Lower leg skin (tissue), 4 donors: ENCODE measurements at regions not wholly inside any gene's neighbourhood (a gene's known extent, or its start where the extent isn't known, plus 50 kb on each side); places are given as distances from the start of the nearest gene placed in this dataset.

ENCODE experiments used
- DNase-seq, 2 donors: peaks; one replicate each; pipeline ENCODE4 v3.0.0-alpha.2; 2019; ENCODE audit warnings: low spot score in 2 of 2
- H3K4me3 ChIP-seq: fragments of 200-600 bp; sonication (generic); 2 replicates; pipeline ENCODE4 v1.5.1; 2017; ENCODE audit warnings: mild to moderate bottlenecking, low read depth; ENCODE audit not compliant: poor library complexity, severe bottlenecking
- POLR2A ChIP-seq, 2 donors: fragments of 450-650 bp; IDR thresholded peaks; one replicate each; pipeline ENCODE4 v1.6.1; 2016 to 2017; ENCODE audit warnings: antibody characterized with exemption in 2 of 2, mild to moderate bottlenecking in 1 of 2, moderate library complexity in 1 of 2
- WGBS, 2 donors: methylation state at CpG; one replicate each; pipeline ENCODE4 v1.1.5; 2018; 5-methylcytosine and 5-hydroxymethylcytosine counted together
- intact Hi-C: fragments of 100-400 bp; cut with DNase I; formaldehyde crosslinking; loops from one replicate; pipeline ENCODE4 v1.15.0; 2023; ENCODE audit warnings: low total_unique reads
- TF ChIP-seq, protein P1 (sequence below), 3 donors: fragments of 450-650 bp; IDR thresholded peaks; one replicate each; pipeline ENCODE4 v1.5.1; 2016; ENCODE audit warnings: antibody characterized with exemption in 3 of 3, mild to moderate bottlenecking in 3 of 3, moderate library complexity in 2 of 3

DNA sequence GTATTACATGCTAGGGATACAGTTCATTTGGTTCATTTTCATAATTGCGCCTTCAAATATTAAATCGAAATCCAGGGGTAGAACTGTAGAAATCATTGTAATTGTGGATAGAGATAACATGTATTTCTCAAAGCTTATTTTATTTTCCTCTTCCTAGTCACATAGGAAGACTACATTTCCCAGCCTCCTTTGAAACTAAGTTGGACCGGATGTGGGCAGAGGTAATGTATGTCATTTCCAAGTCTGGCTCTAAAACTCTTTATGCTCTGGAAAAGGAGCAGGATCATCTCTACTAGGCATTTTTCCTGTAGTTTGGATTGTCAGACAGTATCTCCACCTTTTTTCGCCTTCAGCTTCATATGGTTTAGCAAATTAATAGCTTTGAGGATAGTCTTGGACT is 70.1 kb upstream of the CRY1 start:
- TF ChIP-seq, protein P1, sequence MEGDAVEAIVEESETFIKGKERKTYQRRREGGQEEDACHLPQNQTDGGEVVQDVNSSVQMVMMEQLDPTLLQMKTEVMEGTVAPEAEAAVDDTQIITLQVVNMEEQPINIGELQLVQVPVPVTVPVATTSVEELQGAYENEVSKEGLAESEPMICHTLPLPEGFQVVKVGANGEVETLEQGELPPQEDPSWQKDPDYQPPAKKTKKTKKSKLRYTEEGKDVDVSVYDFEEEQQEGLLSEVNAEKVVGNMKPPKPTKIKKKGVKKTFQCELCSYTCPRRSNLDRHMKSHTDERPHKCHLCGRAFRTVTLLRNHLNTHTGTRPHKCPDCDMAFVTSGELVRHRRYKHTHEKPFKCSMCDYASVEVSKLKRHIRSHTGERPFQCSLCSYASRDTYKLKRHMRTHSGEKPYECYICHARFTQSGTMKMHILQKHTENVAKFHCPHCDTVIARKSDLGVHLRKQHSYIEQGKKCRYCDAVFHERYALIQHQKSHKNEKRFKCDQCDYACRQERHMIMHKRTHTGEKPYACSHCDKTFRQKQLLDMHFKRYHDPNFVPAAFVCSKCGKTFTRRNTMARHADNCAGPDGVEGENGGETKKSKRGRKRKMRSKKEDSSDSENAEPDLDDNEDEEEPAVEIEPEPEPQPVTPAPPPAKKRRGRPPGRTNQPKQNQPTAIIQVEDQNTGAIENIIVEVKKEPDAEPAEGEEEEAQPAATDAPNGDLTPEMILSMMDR (IDR thresholded peaks at IDR 0.05) = no peak
- no peak for TF ChIP-seq POLR2A (IDR thresholded peaks at IDR 0.05)
- intact Hi-C loops = no loop called here
- H3K4me3 ChIP-seq = no peak overlapping the region
- DNase-seq = no peak
- 76 to 80% methylated on average over 4 of the region's 4 CpGs for WGBS, 2 donors

DNA sequence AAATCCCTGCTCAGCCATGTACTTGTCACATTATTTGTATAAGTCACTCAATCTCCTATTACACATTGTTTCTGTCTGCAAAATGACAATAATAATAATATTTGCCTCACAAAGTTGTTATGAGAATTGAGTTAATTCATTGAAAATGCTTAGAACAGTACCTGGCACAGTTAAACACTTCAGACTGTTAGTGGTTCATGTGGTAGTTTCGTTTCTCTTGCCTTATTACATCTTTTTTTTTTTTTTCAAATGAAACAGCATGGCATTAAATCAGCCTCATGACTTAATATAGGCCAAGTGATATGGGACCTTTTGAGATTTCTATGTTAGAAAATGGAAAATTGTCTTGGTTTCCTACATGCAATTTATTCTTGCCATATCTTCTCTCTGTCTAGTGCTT is 71.0 kb upstream of the CRY1 start:
- intact Hi-C loops = no loop called here
- DNase-seq = no peak
- 53 to 76% methylated on average over 1 of the region's 1 CpG for WGBS, 2 donors
- H3K4me3 ChIP-seq = no peak overlapping the region
- no peak for TF ChIP-seq POLR2A (IDR thresholded peaks at IDR 0.05)
- TF ChIP-seq, protein P1 (IDR thresholded peaks at IDR 0.05) = no peak

GRCh38 chr12:107165581-107165980 is 72.2 kb upstream of the CRY1 start:
- no peak for DNase-seq
- intact Hi-C loops = no loop called here
- no peak for TF ChIP-seq POLR2A (IDR thresholded peaks at IDR 0.05)
- TF ChIP-seq, protein P1 (IDR thresholded peaks at IDR 0.05) = no peak
- H3K4me3 ChIP-seq = no peak overlapping the region
- 74 to 95% methylated on average over 1 of the region's 1 CpG for WGBS, 2 donors

DNA sequence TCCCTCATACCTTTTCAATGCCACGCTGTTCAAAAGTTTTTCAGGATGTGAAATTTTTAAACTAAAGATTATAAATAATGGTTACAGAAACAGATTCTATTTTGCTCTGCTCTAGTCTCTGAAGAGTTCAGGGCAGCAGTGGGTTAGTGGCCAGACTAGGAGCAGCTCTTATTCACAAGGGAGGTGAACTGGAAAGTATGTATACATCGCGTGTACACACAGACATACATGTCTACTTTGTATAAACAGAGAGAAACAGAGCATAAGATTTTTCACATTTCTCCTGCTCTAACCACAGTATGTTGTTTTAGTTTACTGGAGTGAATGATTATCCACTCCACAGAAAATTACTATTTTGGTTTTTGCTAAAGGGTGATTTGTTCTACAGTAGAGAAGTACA is 74.4 kb upstream of the CRY1 start:
- WGBS, 2 donors = 41 to 46% methylated on average over 3 of the region's 3 CpGs
- DNase-seq = no peak
- TF ChIP-seq POLR2A (IDR thresholded peaks at IDR 0.05) = no peak
- TF ChIP-seq, protein P1 (IDR thresholded peaks at IDR 0.05) = no peak
- no peak overlapping the region for H3K4me3 ChIP-seq
- intact Hi-C loops = no loop called here

DNA sequence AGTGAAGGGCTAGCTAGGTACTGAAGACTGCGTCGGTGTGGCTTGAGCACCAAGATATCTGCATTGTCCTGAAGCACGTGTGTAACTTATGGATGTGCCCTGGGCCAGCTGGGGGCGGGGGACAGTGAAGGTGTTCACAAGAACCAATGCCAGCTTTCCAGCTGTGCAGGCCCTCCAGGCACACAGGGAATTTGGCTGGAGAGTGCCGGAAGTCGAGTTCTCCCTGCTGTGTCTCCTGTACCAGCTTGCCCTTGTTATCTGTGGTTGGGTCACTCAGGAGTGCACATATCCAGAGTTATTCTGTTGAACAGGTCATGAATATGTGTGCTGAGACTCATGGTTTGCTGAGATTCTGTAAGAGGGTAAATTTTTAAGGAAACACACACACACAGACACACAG is 75.9 kb upstream of the CRY1 start:
- peak in 1 of 2 donors; percentile 35 for DNase-seq
- intact Hi-C loops = no loop called here

DNA sequence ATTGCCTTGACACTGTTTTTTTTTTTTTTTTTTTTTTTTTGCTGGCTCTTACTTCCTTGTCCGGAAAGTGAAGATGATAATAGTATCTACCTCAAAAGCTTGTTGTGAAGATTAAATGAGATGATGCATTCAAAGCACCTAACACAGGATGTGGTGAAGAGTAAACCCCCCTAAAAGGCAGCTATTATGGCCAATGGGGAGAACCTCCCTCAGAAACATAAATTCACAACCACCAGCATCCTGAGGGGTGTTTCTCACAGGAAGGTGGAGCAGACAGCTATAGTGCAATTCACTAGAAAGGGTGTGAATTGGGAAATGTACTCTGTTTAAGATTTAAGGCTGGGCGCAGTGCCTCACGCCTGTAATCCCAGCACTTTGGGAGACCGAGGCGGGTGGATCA is 85.4 kb upstream of the CRY1 start:
- intact Hi-C loops = no loop called here
- no peak for DNase-seq
- TF ChIP-seq, protein P1 (IDR thresholded peaks at IDR 0.05) = no peak
- no peak for TF ChIP-seq POLR2A (IDR thresholded peaks at IDR 0.05)
- no peak overlapping the region for H3K4me3 ChIP-seq
- WGBS, 2 donors = 81 to 82% methylated on average over 5 of the region's 5 CpGs

More for the DNA sequence above, 75.9 kb upstream of the CRY1 start:
- 38 to 59% methylated on average over 6 of the region's 6 CpGs for WGBS, 2 donors
- TF ChIP-seq, protein P1 (IDR thresholded peaks at IDR 0.05) = no peak
- no peak for TF ChIP-seq POLR2A (IDR thresholded peaks at IDR 0.05)
- no peak overlapping the region for H3K4me3 ChIP-seq
